Fibroblast of the aortic adventitia (primary cell): ENCODE measurements at regions not wholly inside any gene's neighbourhood (a gene's known extent, or its start where the extent isn't known, plus 50 kb on each side); places are given as distances from the start of the nearest gene placed in this dataset.

Source experiments
- DNase-seq: peaks from one replicate; pipeline ENCODE4 v3.0.0-alpha.2; 2010; ENCODE audit warnings: low read depth
- H3K4me3 ChIP-seq: 2 replicates; pipeline ENCODE4 v1.5.1; 2011; ENCODE audit warnings: low read depth, mild to moderate bottlenecking, control low read depth, low read length, moderate library complexity
- TF ChIP-seq, protein P1 (sequence below): IDR thresholded peaks from 2 replicates; pipeline ENCODE4 v1.5.1; 2011; ENCODE audit warnings: mild to moderate bottlenecking, low read length, control low read depth, inconsistent platforms; ENCODE audit not compliant: insufficient read depth

DNA sequence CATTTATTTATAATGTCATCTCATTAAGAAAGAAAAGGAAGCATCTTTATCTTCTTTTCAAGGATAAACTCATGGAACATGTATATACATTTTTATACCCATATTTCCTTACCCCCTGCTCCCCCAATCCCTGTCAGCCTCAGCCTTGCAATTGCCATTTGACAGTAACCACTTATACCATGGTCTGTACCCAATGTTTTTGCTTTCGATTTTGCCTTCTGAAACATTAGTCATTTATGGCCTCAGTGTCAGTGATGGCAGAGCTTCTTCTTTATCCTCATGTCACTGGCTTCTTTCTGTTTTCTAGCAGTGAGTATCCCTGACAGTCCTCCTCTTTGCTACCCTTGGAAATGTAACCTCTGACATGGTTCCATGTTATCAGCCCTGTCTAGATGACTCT lies 228.4 kb downstream of the SPRY1 start:
- TF ChIP-seq, protein P1, sequence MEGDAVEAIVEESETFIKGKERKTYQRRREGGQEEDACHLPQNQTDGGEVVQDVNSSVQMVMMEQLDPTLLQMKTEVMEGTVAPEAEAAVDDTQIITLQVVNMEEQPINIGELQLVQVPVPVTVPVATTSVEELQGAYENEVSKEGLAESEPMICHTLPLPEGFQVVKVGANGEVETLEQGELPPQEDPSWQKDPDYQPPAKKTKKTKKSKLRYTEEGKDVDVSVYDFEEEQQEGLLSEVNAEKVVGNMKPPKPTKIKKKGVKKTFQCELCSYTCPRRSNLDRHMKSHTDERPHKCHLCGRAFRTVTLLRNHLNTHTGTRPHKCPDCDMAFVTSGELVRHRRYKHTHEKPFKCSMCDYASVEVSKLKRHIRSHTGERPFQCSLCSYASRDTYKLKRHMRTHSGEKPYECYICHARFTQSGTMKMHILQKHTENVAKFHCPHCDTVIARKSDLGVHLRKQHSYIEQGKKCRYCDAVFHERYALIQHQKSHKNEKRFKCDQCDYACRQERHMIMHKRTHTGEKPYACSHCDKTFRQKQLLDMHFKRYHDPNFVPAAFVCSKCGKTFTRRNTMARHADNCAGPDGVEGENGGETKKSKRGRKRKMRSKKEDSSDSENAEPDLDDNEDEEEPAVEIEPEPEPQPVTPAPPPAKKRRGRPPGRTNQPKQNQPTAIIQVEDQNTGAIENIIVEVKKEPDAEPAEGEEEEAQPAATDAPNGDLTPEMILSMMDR, result no peak
- no peak overlapping the region for H3K4me3 ChIP-seq
- DNase-seq, result no peak

DNA sequence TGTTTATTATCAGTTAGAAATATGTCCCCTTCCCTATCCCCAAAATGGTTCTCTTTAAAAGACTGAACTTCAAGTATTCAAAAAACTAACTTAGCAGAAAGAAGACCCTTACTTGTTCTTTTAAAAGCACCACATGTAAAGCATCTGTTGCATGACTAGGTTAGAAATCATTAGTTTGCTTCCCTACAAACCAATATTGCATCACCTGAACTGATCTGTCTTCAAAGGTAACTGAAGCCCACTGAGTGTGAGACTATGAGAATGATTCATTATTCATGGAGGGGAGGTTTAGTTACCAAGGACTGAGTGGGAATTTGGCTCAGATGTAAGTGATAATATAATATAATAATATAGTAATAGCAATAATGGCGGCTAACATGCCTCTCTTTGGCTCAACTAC lies 231.7 kb downstream of the SPRY1 start:
- no peak for DNase-seq
- H3K4me3 ChIP-seq, result no peak overlapping the region
- TF ChIP-seq, protein P1, result no peak

DNA sequence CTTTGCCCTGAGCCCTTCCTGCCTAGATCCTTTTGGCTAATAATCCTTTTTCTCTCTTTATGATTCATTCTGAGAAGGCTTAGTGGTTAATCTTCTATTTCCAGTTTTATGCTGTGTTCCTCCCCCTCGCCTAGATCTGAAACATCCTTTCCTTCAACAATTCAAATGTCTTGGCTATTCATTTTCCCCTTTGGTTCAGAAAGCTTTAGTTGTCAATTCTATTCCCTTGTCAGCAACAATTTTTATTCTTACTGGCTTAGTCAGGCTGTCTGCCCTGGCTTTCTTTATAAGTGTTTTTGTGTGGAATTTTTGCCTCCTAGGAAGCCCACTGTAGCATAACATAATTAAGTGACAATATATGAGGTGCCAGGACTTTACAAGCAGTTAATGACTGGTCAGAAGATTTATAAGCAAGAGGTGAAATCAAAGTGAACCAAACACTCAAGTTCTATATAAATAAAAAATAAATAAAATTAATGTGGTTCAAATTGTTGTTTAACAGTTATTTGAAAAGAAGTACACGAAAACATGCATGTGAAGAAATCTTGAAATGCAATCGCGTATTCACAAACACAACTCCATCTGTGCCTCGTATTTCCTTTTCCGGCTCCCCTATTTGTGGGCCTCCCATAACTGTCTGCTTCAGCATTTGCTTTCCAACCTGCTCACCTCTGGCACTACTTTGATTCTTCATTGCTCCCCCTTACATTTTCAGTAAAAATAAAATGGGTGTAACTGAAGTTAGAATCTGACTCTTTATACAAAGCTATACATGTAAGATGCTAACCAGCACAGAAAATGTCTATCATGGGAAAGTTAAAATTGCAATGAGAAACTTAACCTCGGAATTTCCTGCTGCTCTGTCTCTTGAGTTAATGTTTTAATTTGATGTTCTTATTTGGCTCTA lies 235.4 kb downstream of the SPRY1 start:
- DNase-seq, result peak; percentile 25
- TF ChIP-seq, protein P1, result no peak

DNA sequence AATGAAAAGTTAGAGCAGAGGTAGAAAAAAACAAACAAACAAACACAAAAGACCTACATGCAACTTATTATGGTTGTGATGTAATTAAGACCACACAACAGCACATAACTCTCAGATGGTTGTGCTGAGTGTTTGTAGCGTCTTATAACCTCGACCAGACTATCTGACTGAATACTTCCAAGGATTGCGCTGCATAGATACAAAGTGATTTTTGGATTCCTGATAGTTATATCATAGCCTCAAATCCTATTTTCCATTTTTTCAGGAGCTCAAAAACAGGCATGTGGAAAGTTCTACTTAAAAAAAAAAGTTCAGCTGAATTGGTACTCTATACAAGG lies 236.1 kb downstream of the SPRY1 start:
- H3K4me3 ChIP-seq, result no peak overlapping the region
- TF ChIP-seq, protein P1, result no peak
- DNase-seq, result no peak

More for the DNA sequence above, 235.4 kb downstream of the SPRY1 start:
- H3K4me3 ChIP-seq, result no peak overlapping the region

DNA sequence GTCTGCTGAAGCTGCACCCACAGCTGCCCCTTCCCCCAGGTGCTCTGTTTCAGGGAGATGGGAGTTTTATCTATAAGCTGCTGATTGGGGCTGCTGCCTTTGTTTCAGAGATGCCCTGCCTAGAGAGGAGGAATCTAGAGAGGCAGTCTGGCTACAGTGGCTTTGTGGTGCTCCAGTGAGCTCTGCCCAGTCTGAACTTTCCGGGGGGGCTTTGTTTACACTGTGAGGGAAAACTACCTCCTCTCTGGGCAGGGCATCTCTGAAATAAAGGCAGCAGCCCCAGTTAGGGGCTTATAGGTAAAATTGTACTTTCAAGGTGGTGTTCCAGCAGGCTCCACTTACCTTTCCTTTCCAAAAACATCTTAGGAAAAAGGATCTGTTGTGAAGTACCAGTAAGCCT lies 242.2 kb downstream of the SPRY1 start:
- no peak overlapping the region for H3K4me3 ChIP-seq
- DNase-seq, result no peak
- TF ChIP-seq, protein P1, result no peak

DNA sequence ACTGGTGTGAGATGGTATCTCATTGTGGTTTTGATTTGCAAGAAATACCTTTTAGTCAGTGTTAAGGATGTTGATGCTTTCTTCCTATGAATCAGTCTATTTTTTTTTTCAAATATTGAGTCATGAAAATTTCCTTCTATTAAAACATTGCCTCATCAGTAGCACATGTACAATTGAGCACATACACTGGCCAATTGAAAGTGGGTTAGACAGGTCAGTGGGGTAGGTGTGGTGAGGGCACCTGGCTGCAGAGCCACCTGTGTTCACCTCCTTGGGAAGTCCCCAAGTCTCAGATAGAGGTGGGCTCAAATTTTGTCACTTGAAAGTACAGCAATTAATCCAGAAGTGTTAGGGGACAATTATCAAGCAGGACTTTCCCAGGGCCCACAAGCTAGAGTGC lies 243.7 kb downstream of the SPRY1 start:
- peak; percentile 45 for DNase-seq
- TF ChIP-seq, protein P1, result no peak
- no peak overlapping the region for H3K4me3 ChIP-seq
